Cerebellar cortex (tissue), 1 donor: ENCODE measurements at regions not wholly inside any gene's neighbourhood (a gene's known extent, or its start where the extent isn't known, plus 50 kb on each side); places are given as distances from the start of the nearest gene placed in this dataset.
A peak's percentile ranks its signal among the peaks of the same experiment; 100 is the strongest.

Experiments used
- DNase-seq: peaks from one replicate; pipeline ENCODE4 v3.0.0-alpha.2; 2015; ENCODE audit warnings: low spot score

DNA sequence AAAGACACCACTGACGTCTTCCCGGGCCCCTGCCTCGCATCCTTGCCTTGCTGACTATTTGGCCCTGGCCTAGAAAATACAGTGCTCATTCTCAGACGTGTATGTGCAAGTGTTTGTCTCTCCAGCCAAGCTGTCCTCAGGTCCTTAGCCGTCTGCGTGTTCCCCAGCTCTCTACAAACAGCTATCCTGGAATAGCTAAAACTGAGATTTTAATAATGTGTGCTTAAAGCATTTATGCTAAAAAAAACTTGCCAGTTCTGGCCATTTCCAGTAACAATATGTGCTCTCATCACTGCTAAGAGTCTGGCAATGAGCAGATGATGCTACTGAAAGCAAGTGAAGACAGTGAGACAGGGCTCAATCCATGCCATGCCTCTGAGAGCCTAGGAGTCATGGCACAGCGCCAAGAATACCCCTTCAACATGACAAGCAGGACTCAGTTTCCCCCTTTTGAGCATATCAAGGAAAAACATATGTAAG, 55.7 kb downstream of the IRF2BP2 start:
- no peak for DNase-seq

DNA sequence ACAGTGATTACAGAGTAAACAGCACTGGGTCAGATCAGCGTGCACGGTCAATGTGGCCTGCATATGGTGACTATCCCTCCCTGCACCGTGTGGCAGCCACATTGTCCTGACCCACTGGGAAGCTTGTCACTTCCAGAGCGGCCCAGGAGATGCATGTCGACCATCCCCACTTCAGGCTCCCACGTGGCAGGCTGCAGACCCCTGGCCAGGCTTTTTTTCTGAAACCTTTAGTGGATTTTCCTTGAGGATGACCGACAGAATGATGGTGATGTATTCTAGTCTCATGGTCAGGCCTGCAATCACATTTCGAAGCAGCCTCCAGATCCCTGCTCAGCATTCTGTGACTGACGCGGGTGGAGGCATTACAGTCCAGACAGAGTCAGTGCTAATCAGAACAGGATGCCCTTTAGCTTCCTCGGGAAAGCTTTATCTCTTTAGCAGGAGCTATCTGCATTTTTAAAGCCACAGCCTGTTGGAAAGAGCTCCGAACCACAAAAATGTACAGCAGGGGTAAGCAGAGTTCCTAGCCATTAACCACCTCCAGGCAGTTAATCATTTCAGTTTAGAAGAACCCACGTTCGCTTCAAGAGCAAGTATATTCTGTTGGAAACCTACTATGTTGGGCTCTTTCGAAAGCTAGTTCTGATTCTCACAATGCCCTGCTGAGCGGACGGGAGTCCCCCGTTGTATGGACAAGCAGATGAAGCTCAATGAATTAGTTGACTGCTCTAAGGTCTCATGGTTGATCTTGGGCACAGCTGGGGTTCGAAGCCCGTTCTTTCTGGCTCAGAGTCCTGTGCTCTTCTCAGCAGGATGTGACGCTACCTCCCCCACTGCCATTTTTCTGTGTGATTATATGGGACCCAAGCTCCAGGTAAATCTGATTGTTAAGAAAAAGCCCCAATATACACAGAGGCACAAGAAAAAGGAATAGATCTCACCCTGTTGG, 56.5 kb downstream of the IRF2BP2 start:
- DNase-seq: no peak

DNA sequence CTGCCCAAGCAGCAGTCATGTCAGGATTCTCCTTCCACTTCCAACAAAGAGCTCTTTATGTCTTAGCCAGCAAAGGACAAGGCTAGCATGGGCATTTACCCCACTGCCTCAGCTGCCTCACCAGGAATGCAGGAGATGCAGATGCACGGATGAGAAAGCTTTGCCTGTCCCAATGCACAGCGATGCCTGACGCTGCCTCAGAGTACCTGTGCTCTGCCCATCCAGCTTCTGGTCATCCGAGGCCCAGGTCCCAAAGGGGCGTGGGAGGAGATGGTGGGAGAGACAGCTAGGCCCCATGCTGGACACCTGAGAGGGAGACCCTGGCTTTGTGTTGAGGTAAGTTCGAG, 59.0 kb downstream of the IRF2BP2 start:
- DNase-seq: no peak

DNA sequence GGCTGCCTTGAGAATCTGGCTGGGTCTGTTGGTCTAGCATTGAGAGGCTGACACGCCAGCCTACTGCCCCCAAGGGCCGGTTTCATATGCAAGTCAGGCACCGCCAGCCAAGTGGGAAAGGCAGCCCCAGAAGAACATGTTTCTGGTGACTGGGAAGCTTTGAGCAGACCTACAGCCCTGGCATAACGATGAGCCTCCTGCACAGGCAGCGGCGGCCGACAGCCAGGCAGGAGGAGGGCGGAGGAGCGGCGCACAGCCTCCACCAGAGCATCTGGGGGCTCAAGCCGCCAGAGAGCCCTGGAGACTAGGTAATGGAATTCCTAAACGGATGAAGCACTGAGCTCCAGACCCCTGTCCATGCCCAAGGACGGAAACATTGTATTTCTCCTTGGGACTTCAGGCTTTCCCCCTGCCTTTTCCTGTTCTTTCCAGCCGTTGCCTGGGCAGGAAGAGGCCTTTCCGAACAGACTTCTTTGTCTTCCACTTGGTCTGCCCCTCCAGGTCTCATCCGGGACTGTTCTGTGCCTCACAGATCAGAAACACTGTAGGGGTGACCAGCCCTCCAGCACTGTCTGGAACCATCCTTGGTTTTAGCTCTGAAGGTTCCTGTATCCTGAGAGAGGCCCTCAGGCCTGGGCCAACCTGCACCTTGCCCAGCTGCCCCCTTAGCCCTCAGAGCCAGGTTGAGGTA, 59.5 kb downstream of the IRF2BP2 start:
- peak; percentile 36 for DNase-seq

DNA sequence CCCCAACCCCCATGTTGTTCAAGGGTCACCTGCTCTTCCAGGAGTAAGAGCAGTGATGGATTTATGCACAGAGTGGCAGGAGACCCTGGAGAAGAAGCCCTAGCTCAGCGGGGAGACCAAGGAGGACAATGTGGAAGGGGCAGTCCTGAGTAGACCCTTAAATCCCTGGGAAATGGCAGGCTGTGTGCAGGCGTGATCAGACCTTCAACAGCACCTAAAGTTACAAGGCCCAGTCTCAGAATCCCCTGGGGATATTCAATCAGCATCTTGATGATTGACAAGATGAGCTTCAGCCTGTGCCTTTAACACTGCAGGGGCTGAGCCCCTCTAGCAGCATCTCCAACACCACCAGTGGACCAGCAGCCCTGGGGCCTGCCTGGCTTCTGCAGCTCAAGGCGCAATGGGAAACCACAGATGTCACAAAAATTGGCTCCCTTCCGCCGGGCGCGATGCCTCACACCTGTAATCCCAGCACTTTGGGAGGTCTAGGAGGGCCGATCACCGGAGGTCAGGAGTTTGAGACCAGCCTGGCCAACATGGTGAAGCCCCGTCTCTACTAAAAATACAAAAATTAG, 60.4 kb downstream of the IRF2BP2 start:
- no peak for DNase-seq

DNA sequence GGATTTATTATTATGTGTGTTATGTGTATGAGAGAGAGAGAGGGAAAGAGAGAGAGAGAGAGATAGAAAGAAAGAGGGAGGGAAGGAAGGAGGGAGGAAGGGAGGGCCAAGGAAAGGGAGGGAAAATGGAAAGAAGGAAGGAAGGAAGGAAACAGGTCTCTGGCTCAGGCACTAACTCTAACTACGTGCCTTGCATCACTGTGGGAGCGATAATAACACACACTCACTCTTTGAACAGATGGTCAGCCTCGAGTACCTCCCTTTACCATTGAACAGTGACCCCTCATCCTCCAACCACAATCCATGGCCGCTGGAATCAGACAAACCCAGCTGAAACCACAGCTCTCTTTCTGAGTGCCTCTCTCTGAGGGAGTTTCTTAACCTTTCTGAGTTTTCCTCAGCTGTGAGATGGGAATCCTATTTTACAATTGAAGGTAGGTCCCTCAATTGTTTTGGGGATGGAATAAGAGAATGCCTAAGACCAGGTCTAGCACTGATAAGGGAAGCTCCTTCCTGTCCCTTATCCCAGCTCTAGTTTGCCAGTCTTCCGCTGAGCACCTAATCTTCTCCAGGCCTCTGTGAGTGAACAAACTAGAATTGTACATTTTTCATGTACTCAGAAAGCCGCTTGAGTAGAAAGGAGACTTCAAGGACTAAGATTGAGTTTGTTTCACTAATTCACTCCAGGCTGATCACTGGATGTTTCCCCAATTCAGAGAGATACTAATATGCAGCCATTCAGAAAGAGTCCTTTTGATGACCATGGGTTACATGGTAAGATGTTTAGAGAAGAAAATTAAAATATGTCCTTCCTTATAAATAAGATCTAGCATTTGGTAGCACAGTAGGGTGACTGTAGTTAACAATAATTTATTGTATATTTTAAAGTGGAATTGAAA, 62.8 kb downstream of the IRF2BP2 start:
- no peak for DNase-seq

DNA sequence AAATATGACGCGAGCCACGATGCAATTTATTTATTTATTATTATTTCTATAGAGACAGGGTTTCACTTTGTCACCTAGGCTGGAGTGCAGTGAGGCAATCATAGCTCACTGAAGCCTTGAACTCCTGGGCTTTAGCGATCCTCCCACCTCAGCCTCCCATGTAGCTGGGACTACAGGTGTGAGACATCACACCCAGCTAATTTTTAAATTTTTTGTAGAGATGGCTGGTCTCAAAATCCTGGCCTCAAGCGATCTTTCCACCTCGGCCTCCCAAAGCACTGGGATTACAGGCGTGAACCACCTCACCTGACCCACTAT, 63.6 kb downstream of the IRF2BP2 start:
- DNase-seq: no peak

DNA sequence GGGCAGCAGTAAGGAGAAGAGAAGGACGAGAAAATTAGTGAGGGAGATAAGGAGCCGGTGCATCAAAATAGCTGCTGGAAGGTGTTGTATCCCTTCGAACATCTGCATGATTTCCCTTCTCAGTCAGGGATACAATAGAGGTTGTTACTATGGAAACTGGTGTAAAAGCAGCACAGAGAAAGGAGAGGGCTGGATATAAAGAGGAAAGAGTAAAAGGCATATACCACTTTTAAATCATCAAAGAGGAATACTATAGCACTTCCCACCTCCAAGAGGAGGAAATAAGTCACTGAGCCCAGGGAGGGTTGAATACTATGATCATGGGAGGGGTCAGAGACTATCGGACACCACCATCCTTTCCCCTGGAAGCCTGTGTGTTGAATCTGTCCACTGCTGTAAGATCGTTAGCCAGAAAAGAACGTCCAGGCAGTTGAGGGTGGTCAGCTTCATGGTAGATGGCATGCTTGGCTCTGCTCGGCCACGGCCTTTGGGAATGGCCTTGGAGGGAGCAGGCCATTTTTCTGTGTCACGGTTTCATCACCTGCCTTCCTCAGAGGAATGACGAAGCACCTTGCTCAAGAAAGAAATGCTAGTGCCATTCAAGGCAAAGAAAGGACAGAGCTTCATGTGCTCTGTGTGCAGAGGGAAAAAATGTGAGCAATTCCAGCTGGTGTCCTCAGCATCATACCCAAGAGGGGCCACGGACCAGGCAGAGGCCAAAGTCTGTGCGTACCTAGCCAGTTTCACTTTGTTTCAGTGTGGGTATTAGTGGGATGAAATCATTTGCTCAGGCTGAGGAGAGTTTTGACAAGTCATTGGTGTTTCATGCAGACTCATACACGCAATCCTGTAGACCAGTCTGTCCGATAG, 64.2 kb downstream of the IRF2BP2 start:
- DNase-seq: no peak

DNA sequence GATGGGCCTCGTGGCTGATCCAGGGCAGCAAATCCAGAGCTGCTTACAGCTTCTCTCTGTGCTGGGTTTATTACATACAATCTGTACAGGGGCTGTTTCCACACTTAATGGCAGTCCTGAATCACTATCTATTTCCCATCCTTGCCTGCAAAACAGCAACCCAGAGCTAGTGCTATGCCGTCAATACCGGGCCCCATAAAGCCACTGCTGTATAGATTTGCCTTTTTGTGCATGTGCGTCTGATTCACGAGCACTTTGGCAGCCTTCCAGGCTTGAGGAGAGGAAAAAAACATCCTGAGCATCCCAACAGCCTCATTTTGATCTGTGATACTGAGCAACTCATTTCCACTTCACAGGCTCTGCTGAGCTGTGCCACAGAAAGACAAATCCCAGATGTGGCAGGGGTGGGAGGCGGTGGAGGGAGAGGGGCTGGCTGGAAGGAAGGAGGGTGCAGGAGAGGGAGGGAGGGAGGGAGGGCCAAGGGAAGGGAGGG, 65.2 kb upstream of the TARBP1 start:
- DNase-seq: peak; percentile 72

DNA sequence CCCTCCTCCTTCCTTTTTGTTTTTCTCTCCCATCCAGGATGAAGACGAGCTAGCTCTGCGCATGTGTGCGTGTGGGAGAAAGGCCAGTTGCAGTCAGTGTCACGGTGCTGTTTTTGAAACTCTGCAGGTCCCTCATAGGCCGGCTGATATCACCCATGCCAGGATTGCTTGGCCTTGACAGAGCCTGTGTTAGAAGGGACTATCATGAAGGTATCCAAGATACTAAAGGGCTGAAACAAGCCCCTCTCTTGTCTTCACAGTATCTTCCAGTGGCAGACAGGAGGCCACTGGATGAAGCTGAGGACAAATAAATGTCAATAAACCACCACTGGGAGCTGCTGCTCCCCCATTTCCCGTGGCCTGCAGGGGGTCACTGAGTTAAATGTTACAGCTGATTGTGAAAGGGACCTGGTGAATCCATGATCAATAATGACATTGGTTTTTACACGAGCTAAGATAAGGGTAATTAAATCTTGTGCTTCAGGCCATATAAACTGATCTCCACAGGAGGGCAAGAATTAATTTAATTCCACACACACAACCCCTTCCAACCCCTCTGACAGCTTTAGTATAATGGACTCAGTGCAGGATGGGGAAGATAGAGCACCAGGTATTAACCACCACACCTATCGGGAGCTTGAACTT, 64.6 kb upstream of the TARBP1 start:
- peak; percentile 77 for DNase-seq

DNA sequence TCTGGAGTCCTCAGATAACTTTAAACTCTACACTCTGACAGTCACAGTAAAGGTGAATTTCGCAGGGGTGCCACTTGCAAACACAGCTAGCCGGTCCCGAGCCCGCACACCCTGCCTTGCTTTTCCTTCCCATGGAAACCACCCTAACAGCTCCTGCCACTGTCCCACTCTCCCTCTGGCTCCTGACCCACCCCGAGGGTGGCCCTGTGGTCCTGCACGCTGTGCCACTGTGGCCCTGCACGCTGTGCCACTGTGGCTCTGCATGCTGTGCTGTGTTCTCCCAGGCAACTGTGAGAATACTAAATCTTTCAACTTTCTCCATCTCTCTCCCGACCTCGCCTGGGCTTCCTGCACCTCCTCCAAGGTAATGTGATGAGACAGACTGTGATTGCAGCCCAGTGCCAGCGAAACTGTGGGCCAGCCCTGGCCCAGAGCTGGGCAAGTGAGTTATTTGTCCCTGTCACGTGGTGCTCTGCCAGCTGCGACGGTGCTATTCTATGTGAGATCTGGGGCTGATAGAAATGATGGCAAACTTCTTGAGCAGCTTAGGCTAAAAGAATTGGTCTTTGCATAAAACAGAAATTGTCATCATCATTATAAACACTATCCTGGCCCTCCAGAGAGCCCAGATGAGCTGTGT, 63.4 kb upstream of the TARBP1 start:
- no peak for DNase-seq

DNA sequence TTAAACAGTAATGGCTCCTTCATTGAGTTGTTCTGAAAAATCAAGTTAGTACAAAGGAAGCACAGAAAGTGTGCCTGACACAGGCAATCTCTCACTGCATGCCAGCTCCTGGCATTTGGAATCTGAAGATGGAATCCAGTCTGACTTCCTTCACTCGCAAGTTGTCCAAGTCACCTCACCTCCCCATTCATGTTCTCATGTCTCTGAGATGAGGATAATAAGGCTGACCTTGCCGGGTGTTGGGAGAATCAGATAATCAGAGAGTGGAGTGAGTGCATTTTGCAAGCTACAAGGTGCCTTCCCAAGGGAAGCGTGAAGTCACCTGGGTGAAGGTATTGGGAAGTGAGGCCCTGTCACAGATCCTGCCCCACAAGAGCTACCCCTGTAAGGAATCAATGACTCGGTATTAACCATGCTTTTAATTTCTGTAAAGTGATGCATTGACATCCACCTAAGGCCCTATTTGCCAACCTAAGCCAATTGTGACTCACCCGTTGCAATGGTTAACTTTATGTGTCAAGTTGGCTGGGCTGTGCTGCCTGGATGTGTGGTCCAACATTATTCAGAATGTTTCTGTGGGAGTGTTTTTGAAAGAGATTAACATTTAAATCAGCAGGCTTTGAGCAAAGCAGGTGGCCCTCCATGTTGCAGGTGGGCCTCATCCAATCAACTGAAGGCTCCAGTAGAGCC, 62.5 kb upstream of the TARBP1 start:
- DNase-seq: no peak

DNA sequence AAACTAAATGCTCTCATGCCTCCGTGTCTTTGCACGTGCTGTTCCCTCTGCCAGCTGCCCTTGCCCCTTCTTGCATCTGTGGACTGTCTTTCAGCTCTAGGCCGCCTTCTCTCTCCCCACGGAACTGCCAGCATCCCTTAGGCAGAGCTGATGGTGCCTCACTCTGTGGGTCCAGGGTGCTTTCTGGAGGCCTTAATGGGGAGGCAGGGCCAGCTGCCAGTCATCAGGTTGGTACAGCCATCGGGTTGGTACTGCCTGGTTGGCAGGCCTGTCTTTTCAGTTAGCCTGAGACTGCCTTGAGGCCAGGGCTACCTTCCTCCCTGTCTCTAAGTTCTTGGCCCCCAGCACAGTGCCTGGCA, 61.4 kb upstream of the TARBP1 start:
- DNase-seq: no peak

DNA sequence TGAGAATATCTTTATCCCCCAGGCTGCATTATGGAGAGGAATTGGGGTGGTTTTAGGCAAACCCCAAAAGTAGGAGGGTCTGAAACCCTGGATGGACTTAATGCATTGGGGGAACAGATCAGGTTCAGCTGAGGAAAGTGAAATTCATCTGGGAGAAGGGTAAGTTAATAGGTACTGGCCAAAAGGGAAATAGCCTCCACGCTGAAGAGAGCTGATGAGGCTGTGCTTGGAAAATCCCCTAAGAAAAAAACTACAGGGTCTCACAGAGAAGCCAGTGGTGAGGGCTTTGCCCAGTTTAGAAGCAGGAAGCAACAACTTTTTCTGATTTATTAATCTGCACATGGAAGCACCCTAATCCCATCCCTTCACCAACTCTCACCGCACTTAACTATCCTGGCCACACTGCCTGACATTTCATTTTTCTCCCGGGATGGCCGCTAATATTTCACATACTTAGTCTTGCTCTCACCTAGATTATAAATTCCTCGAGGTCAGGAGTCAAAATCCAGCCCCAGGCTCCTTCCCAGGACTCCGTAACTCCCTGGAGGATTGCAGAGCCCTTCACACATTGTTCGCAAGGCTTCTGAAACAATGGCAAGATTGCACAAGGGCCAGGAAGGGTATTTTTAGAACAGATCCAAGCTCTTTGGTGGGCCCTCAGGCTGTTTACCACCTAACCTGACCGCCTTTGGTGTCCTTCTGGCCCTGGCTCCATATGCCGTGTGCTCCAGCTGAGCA, 60.9 kb upstream of the TARBP1 start:
- no peak for DNase-seq

DNA sequence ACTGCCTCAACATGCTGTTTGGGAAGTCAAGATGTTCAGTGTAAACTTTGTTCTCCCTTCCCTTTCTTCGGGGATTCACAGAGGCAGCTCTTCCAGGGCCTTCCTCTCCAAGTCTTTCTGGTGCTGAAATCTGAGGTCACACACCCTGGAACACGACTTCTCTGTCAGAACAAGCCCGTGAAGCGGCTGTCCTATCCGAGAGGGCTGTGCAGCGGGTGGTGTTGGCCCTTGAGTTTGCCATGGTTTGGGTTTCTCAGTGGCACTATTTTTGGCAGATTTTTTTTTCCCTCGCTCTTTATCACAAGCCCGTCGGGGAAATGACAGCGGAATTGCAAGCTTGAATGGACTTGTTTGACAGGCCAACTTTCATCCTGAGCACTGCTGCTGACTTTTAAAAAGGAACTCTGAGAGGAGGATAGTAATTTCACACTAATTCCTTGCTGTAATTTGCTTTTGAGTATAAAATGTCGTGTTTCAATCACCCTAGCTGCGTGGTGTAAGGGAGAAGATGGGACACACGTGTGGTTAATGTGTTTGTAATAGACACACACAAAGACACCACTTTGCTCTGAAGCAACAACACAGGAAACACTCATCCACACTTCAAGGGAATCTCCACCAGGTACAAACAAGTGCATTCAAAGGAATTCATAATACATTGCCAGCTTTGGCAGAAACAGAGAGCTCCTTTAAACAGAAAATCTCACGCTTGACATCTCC, 60.1 kb upstream of the TARBP1 start:
- DNase-seq: no peak

DNA sequence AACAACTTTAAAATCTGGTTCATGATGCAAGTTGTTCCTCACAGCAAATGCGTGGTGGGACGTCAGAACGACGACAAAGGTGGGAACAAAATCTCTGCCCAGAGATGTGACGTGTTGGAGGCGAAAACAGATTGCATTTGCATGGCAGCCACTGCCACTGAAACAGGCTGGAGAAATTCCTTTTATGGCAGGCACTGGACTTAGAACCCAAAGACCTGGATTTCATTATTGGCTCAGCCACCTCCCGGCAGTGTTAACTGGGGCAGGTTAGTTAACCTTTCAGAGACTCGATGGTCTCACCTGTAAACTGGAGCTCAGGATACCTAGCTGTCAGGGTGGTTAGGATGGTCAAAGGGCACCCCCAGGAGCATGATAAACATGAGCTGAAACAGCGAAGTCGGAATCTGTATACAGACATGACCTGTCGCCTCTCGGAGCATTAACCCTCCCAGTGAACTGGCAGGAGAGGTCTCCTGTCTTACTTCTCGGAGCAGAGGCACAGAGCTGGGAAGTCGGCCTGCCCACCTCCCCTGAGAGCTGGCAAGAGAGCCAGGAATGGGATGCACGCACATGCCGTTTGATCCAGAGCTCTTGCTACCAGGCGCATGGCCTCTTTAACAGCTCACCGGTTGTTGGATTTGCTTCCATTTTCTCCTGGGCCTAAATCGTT, 59.2 kb upstream of the TARBP1 start:
- DNase-seq: peak; percentile 45

DNA sequence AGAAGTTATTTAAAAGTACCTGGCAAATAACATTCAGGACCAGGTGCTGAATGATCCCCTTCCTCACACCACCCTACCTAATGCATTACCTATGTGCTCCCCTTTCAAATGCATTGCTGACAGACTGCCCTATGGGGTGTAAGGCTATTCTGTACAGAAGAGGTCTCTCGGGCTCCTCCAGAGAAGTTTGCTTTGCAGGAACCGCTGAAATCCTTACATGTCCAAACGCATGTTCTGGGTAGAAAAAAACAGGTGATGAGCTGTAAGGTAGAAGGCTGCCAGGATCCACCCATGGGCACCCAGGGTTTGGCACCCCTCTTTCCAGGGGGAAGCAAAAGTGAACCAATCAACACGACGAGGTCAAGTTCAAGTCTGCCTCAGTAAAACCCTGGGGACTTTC, 58.3 kb upstream of the TARBP1 start:
- DNase-seq: no peak
